SK-N-SH treated with all-trans-retinoic acid at 6 μM for 48 hours (cell line): ENCODE measurements at regions not wholly inside any gene's neighbourhood (a gene's known extent, or its start where the extent isn't known, plus 50 kb on each side); places are given as distances from the start of the nearest gene placed in this dataset.

Experiments
- GLIS3 ChIP-seq: fragments of 250-450 bp; sonication (Bioruptor Pico); IDR thresholded peaks from 2 replicates; pipeline ENCODE4 v1.5.0; 2020; ENCODE audit warnings: mild to moderate bottlenecking, moderate library complexity
- PPARA ChIP-seq: fragments of 250-450 bp; sonication (Bioruptor Pico); IDR thresholded peaks from 2 replicates; pipeline ENCODE4 v1.5.0; 2020; ENCODE audit warnings: mild to moderate bottlenecking, borderline replicate concordance
- SNAI2 ChIP-seq: fragments of 250-450 bp; sonication (Bioruptor Pico); IDR thresholded peaks from 2 replicates; pipeline ENCODE4 v1.5.0; 2020; ENCODE audit warnings: mild to moderate bottlenecking, moderate library complexity
- ZFP3 ChIP-seq: fragments of 250-450 bp; sonication (Bioruptor Pico); IDR thresholded peaks from 2 replicates; pipeline ENCODE4 v1.5.0; 2020; ENCODE audit warnings: mild to moderate bottlenecking, moderate library complexity
- TF ChIP-seq, protein P1 (sequence below): fragments of 250-450 bp; sonication (Bioruptor Pico); IDR thresholded peaks from 2 replicates; pipeline ENCODE4 v1.8.0; 2020; ENCODE audit warnings: mild to moderate bottlenecking, moderate library complexity, borderline replicate concordance

DNA sequence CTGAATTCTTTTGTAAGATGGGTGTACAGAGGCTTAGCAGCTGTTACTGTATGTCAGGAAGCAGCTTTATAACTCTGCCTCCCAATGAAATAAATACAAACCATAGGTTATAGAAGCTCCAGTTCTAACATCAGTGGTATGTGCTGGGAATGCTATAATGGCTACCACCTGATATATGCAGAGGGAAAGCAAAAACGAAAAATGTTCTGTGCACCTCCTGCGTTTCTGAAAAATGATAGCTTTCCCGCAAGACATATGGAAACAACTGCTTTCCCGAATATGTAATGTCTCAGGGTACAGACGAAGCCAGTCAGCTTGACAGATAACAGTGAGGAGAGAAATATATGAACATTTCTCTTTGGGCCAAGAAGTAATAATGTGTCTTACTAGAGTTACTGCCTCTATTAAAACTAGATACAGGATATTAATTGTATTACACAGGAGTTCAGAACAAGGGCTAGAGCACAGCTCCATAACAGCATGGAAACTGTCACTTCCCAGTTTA, 517.0 kb upstream of the NRSN1 start:
- TF ChIP-seq, protein P1, sequence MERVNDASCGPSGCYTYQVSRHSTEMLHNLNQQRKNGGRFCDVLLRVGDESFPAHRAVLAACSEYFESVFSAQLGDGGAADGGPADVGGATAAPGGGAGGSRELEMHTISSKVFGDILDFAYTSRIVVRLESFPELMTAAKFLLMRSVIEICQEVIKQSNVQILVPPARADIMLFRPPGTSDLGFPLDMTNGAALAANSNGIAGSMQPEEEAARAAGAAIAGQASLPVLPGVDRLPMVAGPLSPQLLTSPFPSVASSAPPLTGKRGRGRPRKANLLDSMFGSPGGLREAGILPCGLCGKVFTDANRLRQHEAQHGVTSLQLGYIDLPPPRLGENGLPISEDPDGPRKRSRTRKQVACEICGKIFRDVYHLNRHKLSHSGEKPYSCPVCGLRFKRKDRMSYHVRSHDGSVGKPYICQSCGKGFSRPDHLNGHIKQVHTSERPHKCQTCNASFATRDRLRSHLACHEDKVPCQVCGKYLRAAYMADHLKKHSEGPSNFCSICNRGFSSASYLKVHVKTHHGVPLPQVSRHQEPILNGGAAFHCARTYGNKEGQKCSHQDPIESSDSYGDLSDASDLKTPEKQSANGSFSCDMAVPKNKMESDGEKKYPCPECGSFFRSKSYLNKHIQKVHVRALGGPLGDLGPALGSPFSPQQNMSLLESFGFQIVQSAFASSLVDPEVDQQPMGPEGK (CRISPR knock-in tag), result no peak
- TF ChIP-seq GLIS3 (no peak), ZFP3 (CRISPR knock-in tag) (no peak), PPARA (CRISPR knock-in tag) (no peak), SNAI2 (CRISPR knock-in tag) (no peak)
